Activated naive CD8-positive, alpha-beta T cell treated with anti-CD3 and anti-CD28 coated beads, Interleukin-2, amount 50 U/mL, for 24 hours (primary cell): ENCODE measurements at regions not wholly inside any gene's neighbourhood (a gene's known extent, or its start where the extent isn't known, plus 50 kb on each side); places are given as distances from the start of the nearest gene placed in this dataset.

Source experiments
- ATAC-seq: fragments of 150-1000 bp; cut with Tn5 transposase; one replicate; pipeline ENCODE4 v1.10.0; 2021
- DNase-seq: peaks from one replicate; pipeline ENCODE4 v3.0.0; 2021
- H3K27ac Mint-ChIP-seq: one replicate; pipeline ENCODE4 v1.8.0; 2021; ENCODE audit warnings: mild to moderate bottlenecking, mixed read lengths
- H3K27me3 Mint-ChIP-seq: one replicate; pipeline ENCODE4 v1.8.0; 2021; ENCODE audit warnings: mixed read lengths
- H3K36me3 Mint-ChIP-seq: one replicate; pipeline ENCODE4 v1.8.0; 2021; ENCODE audit warnings: low read depth, mixed read lengths
- H3K4me1 Mint-ChIP-seq: one replicate; pipeline ENCODE4 v1.8.0; 2021; ENCODE audit warnings: mixed read lengths
- H3K4me3 Mint-ChIP-seq: one replicate; pipeline ENCODE4 v1.8.0; 2021; ENCODE audit warnings: mild to moderate bottlenecking, moderate library complexity, mixed read lengths
- H3K9me3 Mint-ChIP-seq: one replicate; pipeline ENCODE4 v1.8.0; 2021; ENCODE audit warnings: mixed read lengths

- H3K9me3 Mint-ChIP-seq = no peaks in the 10 kb centered on the region
Measured at GRCh38 chr21:39061766-39062165, 121.5 kb downstream of the PSMG1 start.

GRCh38 chr21:39060485-39061083, 122.7 kb downstream of the PSMG1 start:
- Mint-ChIP-seq H3K9me3 (no peaks in the 10 kb centered on the region), H3K36me3 (no peaks in the 10 kb centered on the region), H3K27me3 (no peaks in the 10 kb centered on the region), H3K27ac (no peak overlapping the region), H3K4me1 (no peaks in the 10 kb centered on the region), H3K4me3 (no peak overlapping the region)
- no peak for DNase-seq
- no peak for ATAC-seq

More at GRCh38 chr21:39061766-39062165, 121.5 kb downstream of the PSMG1 start:
- no peak for ATAC-seq
- H3K4me3 Mint-ChIP-seq = no peak overlapping the region
- no peaks in the 10 kb centered on the region for H3K4me1 Mint-ChIP-seq
- H3K27ac Mint-ChIP-seq = no peak overlapping the region
- no peak for DNase-seq
- no peaks in the 10 kb centered on the region for H3K27me3 Mint-ChIP-seq
- no peaks in the 10 kb centered on the region for H3K36me3 Mint-ChIP-seq

- ATAC-seq = no peak
- DNase-seq = no peak
- Mint-ChIP-seq H3K27me3 (peaks cover 3% of the 10 kb centered on the region), H3K4me3 (no peak overlapping the region), H3K36me3 (no peaks in the 10 kb centered on the region), H3K4me1 (no peaks in the 10 kb centered on the region), H3K9me3 (no peaks in the 10 kb centered on the region), H3K27ac (no peak overlapping the region)
Measured at GRCh38 chr21:39057121-39057520, 126.1 kb downstream of the PSMG1 start.

- Mint-ChIP-seq H3K27ac (no peak overlapping the region), H3K4me1 (no peaks in the 10 kb centered on the region), H3K9me3 (no peaks in the 10 kb centered on the region), H3K27me3 (peaks cover 3% of the 10 kb centered on the region), H3K36me3 (no peaks in the 10 kb centered on the region), H3K4me3 (no peak overlapping the region)
- DNase-seq (no peak), ATAC-seq (no peak)
Measured at GRCh38 chr21:39056636-39057035, 126.6 kb downstream of the PSMG1 start.

- ATAC-seq (no peak), DNase-seq (no peak)
- H3K36me3 Mint-ChIP-seq = no peaks in the 10 kb centered on the region
- no peak overlapping the region for H3K4me3 Mint-ChIP-seq
- no peaks in the 10 kb centered on the region for H3K4me1 Mint-ChIP-seq
- no peaks in the 10 kb centered on the region for H3K9me3 Mint-ChIP-seq
- no peak overlapping the region for H3K27ac Mint-ChIP-seq
- H3K27me3 Mint-ChIP-seq = peaks cover 3% of the 10 kb centered on the region
Measured at GRCh38 chr21:39055167-39055767, 128.0 kb downstream of the PSMG1 start.

GRCh38 chr21:39054066-39054465, 129.2 kb downstream of the PSMG1 start:
- no peak overlapping the region for H3K4me3 Mint-ChIP-seq
- peaks cover 3% of the 10 kb centered on the region for H3K27me3 Mint-ChIP-seq
- DNase-seq (no peak), ATAC-seq (no peak)
- H3K36me3 Mint-ChIP-seq = no peaks in the 10 kb centered on the region
- no peak overlapping the region for H3K27ac Mint-ChIP-seq
- no peaks in the 10 kb centered on the region for H3K9me3 Mint-ChIP-seq
- no peaks in the 10 kb centered on the region for H3K4me1 Mint-ChIP-seq

- Mint-ChIP-seq H3K36me3 (no peaks in the 10 kb centered on the region), H3K27ac (no peak overlapping the region), H3K4me3 (no peak overlapping the region), H3K27me3 (peaks cover 3% of the 10 kb centered on the region), H3K4me1 (no peaks in the 10 kb centered on the region), H3K9me3 (no peaks in the 10 kb centered on the region)
- no peak for ATAC-seq
- DNase-seq = no peak
Measured at GRCh38 chr21:39053126-39053525, 130.1 kb downstream of the PSMG1 start.

GRCh38 chr21:39052718-39053117, 130.5 kb downstream of the PSMG1 start:
- Mint-ChIP-seq H3K9me3 (no peaks in the 10 kb centered on the region), H3K27me3 (peaks cover 3% of the 10 kb centered on the region), H3K36me3 (no peaks in the 10 kb centered on the region), H3K27ac (no peak overlapping the region), H3K4me1 (no peaks in the 10 kb centered on the region), H3K4me3 (no peak overlapping the region)
- ATAC-seq (no peak), DNase-seq (no peak)

- ATAC-seq (no peak), DNase-seq (no peak)
- Mint-ChIP-seq H3K4me1 (no peaks in the 10 kb centered on the region), H3K4me3 (no peak overlapping the region), H3K27ac (no peak overlapping the region), H3K9me3 (no peaks in the 10 kb centered on the region), H3K27me3 (peaks cover 3% of the 10 kb centered on the region), H3K36me3 (no peaks in the 10 kb centered on the region)
Measured at GRCh38 chr21:39051588-39051949, 131.7 kb downstream of the PSMG1 start.

- no peaks in the 10 kb centered on the region for H3K36me3 Mint-ChIP-seq
- no peak overlapping the region for H3K4me3 Mint-ChIP-seq
- DNase-seq = no peak
- H3K4me1 Mint-ChIP-seq = no peaks in the 10 kb centered on the region
- peaks cover 3% of the 10 kb centered on the region for H3K27me3 Mint-ChIP-seq
- no peaks in the 10 kb centered on the region for H3K9me3 Mint-ChIP-seq
- no peak for ATAC-seq
- no peak overlapping the region for H3K27ac Mint-ChIP-seq
Measured at GRCh38 chr21:39050841-39051587, 132.2 kb downstream of the PSMG1 start.

- no peaks in the 10 kb centered on the region for H3K27me3 Mint-ChIP-seq
- no peaks in the 10 kb centered on the region for H3K9me3 Mint-ChIP-seq
- H3K4me1 Mint-ChIP-seq = no peaks in the 10 kb centered on the region
- no peak overlapping the region for H3K4me3 Mint-ChIP-seq
- no peaks in the 10 kb centered on the region for H3K36me3 Mint-ChIP-seq
- ATAC-seq (no peak), DNase-seq (no peak)
- H3K27ac Mint-ChIP-seq = no peak overlapping the region
Measured at GRCh38 chr21:39048574-39048973, 134.7 kb downstream of the PSMG1 start.

- DNase-seq = no peak
- H3K27ac Mint-ChIP-seq = no peak overlapping the region
Measured at GRCh38 chr21:39048064-39048463, 135.2 kb downstream of the PSMG1 start.

GRCh38 chr21:39047046-39047445, 136.2 kb downstream of the PSMG1 start:
- H3K27ac Mint-ChIP-seq = no peak overlapping the region
- no peaks in the 10 kb centered on the region for H3K36me3 Mint-ChIP-seq
- H3K4me3 Mint-ChIP-seq = no peak overlapping the region
- H3K9me3 Mint-ChIP-seq = no peaks in the 10 kb centered on the region
- DNase-seq (no peak), ATAC-seq (no peak)
- H3K4me1 Mint-ChIP-seq = no peaks in the 10 kb centered on the region
- H3K27me3 Mint-ChIP-seq = no peaks in the 10 kb centered on the region

More at GRCh38 chr21:39048064-39048463, 135.2 kb downstream of the PSMG1 start:
- ATAC-seq = no peak
- Mint-ChIP-seq H3K9me3 (no peaks in the 10 kb centered on the region), H3K4me3 (no peak overlapping the region), H3K36me3 (no peaks in the 10 kb centered on the region), H3K4me1 (no peaks in the 10 kb centered on the region), H3K27me3 (no peaks in the 10 kb centered on the region)

- no peaks in the 10 kb centered on the region for H3K4me1 Mint-ChIP-seq
- no peaks in the 10 kb centered on the region for H3K36me3 Mint-ChIP-seq
- DNase-seq (no peak), ATAC-seq (no peak)
- H3K27ac Mint-ChIP-seq = no peak overlapping the region
- no peak overlapping the region for H3K4me3 Mint-ChIP-seq
- no peaks in the 10 kb centered on the region for H3K27me3 Mint-ChIP-seq
- no peaks in the 10 kb centered on the region for H3K9me3 Mint-ChIP-seq
Measured at GRCh38 chr21:39046236-39046916, 136.9 kb downstream of the PSMG1 start.

- ATAC-seq (no peak), DNase-seq (no peak)
- Mint-ChIP-seq H3K27me3 (no peaks in the 10 kb centered on the region), H3K4me3 (no peak overlapping the region), H3K9me3 (no peaks in the 10 kb centered on the region), H3K36me3 (no peaks in the 10 kb centered on the region), H3K4me1 (no peaks in the 10 kb centered on the region), H3K27ac (no peak overlapping the region)
Measured at GRCh38 chr21:39041816-39042215, 141.4 kb downstream of the PSMG1 start.
